HEK293 (cell line): ENCODE measurements at regions not wholly inside any gene's neighbourhood (a gene's known extent, or its start where the extent isn't known, plus 50 kb on each side); places are given as distances from the start of the nearest gene placed in this dataset.

Experiments used
- CTCF ChIA-PET: fragments of 350-600 bp; formaldehyde crosslinking; extraction: SDS; loops from one replicate; lab custom pipeline; 2021; ENCODE audit warnings: antibody characterized with exemption; lab: Yijun Ruan, JAX
- POLR2A ChIA-PET: fragments of 300-600 bp; formaldehyde crosslinking; extraction: SDS; loops from one replicate; lab custom pipeline; 2020; ENCODE audit warnings: antibody characterized with exemption, inconsistent platforms; lab: Yijun Ruan, JAX
- H3K27ac ChIP-seq: fragments of 200-500 bp; sonication (Bioruptor generic); 2 replicates; pipeline ENCODE4 v1.5.1; 2014; ENCODE audit warnings: low read depth, low read length, control low read depth, inconsistent platforms; ENCODE audit errors: extremely low read depth
- H3K36me3 ChIP-seq, 2 experiments: fragments of 200-500 bp in 1 of 2; sonication (Bioruptor generic) in 1 of 2; 1 replicate in 1 of 2; 2 replicates in 1 of 2; pipeline ENCODE4 v1.5.1; 2014 to 2017; ENCODE audit warnings: inconsistent platforms in 2 of 2, low read length in 2 of 2; ENCODE audit not compliant: control insufficient read depth in 2 of 2, insufficient read depth in 1 of 2
- H3K4me1 ChIP-seq: fragments of 200-500 bp; sonication (Bioruptor generic); 2 replicates; pipeline ENCODE4 v1.5.1; 2014; ENCODE audit warnings: mild to moderate bottlenecking, low read length, inconsistent platforms; ENCODE audit not compliant: control insufficient read depth, insufficient read depth
- H3K4me3 ChIP-seq: 2 replicates; pipeline ENCODE4 v1.5.1; 2011; ENCODE audit warnings: low read depth, mild to moderate bottlenecking, control low read depth, low read length, moderate library complexity
- H3K9me3 ChIP-seq: fragments of 200-500 bp; sonication (Bioruptor generic); 2 replicates; pipeline ENCODE4 v1.5.1; 2014; ENCODE audit warnings: low read depth, low read length, inconsistent platforms; ENCODE audit not compliant: control insufficient read depth, insufficient read depth
- GLI2 ChIP-seq: fragments of 450-650 bp; formaldehyde crosslinking; IDR thresholded peaks from 2 replicates; pipeline ENCODE4; 2017; ENCODE audit warnings: missing biosample characterization, missing genetic modification characterization, low read depth, borderline replicate concordance
- KLF7 ChIP-seq: fragments of 450-650 bp; formaldehyde crosslinking; IDR thresholded peaks from 2 replicates; pipeline ENCODE4 v1.5.1; 2016; ENCODE audit warnings: missing biosample characterization, missing genetic modification characterization, borderline replicate concordance
- SCRT2 ChIP-seq: fragments of 450-650 bp; formaldehyde crosslinking; IDR thresholded peaks from 2 replicates; pipeline ENCODE4 v1.5.1; 2016; ENCODE audit warnings: missing biosample characterization, missing genetic modification characterization
- TSHZ1 ChIP-seq: fragments of 450-650 bp; formaldehyde crosslinking; IDR thresholded peaks from 2 replicates; pipeline ENCODE4 v1.5.1; 2016; ENCODE audit warnings: missing biosample characterization, missing genetic modification characterization, borderline replicate concordance
- ZBTB6 ChIP-seq: fragments of 450-650 bp; formaldehyde crosslinking; IDR thresholded peaks from 2 replicates; pipeline ENCODE4 v1.5.1; 2017; ENCODE audit warnings: missing biosample characterization, missing genetic modification characterization
- ZNF112 ChIP-seq: fragments of 450-650 bp; formaldehyde crosslinking; IDR thresholded peaks from 2 replicates; pipeline ENCODE4 v1.5.0; 2017; ENCODE audit warnings: missing biosample characterization, missing genetic modification characterization
- ZNF157 ChIP-seq: fragments of 450-650 bp; formaldehyde crosslinking; IDR thresholded peaks from 2 replicates; pipeline ENCODE4 v1.5.1; 2016; ENCODE audit warnings: missing biosample characterization, missing genetic modification characterization
- ZNF211 ChIP-seq: fragments of 450-650 bp; formaldehyde crosslinking; IDR thresholded peaks from 2 replicates; pipeline ENCODE4 v1.5.1; 2016; ENCODE audit warnings: low read depth, missing biosample characterization, missing genetic modification characterization
- ZNF366 ChIP-seq: fragments of 450-650 bp; formaldehyde crosslinking; conservative IDR thresholded peaks from 2 replicates; pipeline ENCODE4 v1.5.1; 2016; ENCODE audit warnings: missing biosample characterization, missing genetic modification characterization
- ZNF398 ChIP-seq: fragments of 450-650 bp; formaldehyde crosslinking; IDR thresholded peaks from 2 replicates; pipeline ENCODE4 v1.5.1; 2017; ENCODE audit warnings: missing biosample characterization, missing genetic modification characterization
- ZNF501 ChIP-seq: fragments of 450-650 bp; formaldehyde crosslinking; IDR thresholded peaks from 2 replicates; pipeline ENCODE4 v1.5.1; 2016; ENCODE audit warnings: missing biosample characterization, missing genetic modification characterization
- ZNF514 ChIP-seq: fragments of 450-650 bp; formaldehyde crosslinking; IDR thresholded peaks from 2 replicates; pipeline ENCODE4 v1.5.1; 2016; ENCODE audit warnings: missing biosample characterization, missing genetic modification characterization
- ZNF596 ChIP-seq: fragments of 450-650 bp; IDR thresholded peaks from 2 replicates; pipeline ENCODE4 v1.5.0; 2018; ENCODE audit warnings: missing biosample characterization, mild to moderate bottlenecking, missing genetic modification characterization, moderate library complexity
- ZNF626 ChIP-seq: fragments of 450-650 bp; sonication (Bioruptor Pico); formaldehyde crosslinking; IDR thresholded peaks from 2 replicates; pipeline ENCODE4 v1.5.1; 2018; ENCODE audit warnings: missing biosample characterization, missing genetic modification characterization, inconsistent platforms
- ZSCAN5A ChIP-seq: fragments of 450-650 bp; formaldehyde crosslinking; IDR thresholded peaks from 2 replicates; pipeline ENCODE4 v1.5.1; 2016; ENCODE audit warnings: missing biosample characterization, missing genetic modification characterization
- TF ChIP-seq, protein P1 (sequence below): fragments of 450-650 bp; formaldehyde crosslinking; IDR thresholded peaks from 2 replicates; pipeline ENCODE4 v1.5.1; 2017; ENCODE audit warnings: missing biosample characterization, missing genetic modification characterization

DNA sequence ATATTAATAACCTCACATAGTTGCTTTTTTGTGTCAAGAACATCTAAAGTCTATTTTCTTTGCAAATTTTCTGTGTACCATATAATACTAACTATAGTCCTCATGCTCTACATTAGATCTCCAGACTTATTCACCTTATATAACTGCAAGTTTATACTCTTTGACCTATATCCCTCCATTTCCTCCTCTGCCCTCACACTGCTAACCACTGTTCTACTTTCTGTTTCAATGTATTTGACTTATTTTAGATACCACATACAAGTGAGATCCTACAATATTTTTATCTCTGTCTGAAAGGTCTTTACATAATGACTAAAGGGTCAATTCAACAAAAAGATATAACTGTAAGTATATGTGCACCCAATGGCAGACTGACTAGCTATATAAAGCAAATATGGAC is 789.7 kb upstream of the ZNF608 start:
- H3K4me3 ChIP-seq: no peak overlapping the region
- POLR2A ChIA-PET: no interaction called here
- no peak overlapping the region for H3K27ac ChIP-seq
- no peaks in the 10 kb centered on the region for H3K9me3 ChIP-seq
- no peak for TF ChIP-seq ZNF112 (tag by site-specific recombination)
- TF ChIP-seq ZSCAN5A: no peak
- TF ChIP-seq, all 188 proteins: peak for 0
- H3K36me3 ChIP-seq: no peaks in the 10 kb centered on the region
- CTCF ChIA-PET: no interaction called here
- no peaks in the 10 kb centered on the region; the same call in 1 of the 2 replicates for H3K4me1 ChIP-seq

DNA sequence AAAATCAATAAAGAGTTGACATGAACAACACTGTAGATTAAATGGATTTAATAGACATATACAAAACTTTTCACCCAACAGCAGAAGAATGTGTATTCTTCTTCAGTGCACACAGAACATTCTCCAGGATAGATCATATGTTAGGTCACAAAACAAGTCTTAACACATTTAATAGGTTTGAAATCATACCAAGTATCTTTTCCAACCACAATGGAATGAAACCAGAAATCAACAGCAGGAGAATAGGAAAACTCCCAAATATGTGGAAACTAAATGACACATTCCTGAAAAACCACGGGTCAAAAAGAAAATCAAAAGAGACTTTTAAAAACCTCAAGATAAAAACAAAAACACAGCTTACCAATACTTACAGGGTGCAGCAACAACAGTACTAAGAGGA is 790.1 kb upstream of the ZNF608 start:
- Histone ChIP-seq H3K4me1 (no peaks in the 10 kb centered on the region; the same call in 1 of the 2 replicates), H3K9me3 (no peaks in the 10 kb centered on the region), H3K36me3 (no peaks in the 10 kb centered on the region), H3K27ac (no peak overlapping the region), H3K4me3 (no peak overlapping the region)
- ChIA-PET CTCF (no interaction called here), POLR2A (no interaction called here)
- no peak for TF ChIP-seq ZNF157
- no peak for TF ChIP-seq ZNF501 (tag by site-specific recombination)
- TF ChIP-seq ZNF626 (tag by site-specific recombination): no peak
- TF ChIP-seq TSHZ1: no peak
- TF ChIP-seq ZNF211: no peak
- no peak for TF ChIP-seq ZNF366 (tag by site-specific recombination)
- TF ChIP-seq ZNF596 (tag by site-specific recombination): no peak

DNA sequence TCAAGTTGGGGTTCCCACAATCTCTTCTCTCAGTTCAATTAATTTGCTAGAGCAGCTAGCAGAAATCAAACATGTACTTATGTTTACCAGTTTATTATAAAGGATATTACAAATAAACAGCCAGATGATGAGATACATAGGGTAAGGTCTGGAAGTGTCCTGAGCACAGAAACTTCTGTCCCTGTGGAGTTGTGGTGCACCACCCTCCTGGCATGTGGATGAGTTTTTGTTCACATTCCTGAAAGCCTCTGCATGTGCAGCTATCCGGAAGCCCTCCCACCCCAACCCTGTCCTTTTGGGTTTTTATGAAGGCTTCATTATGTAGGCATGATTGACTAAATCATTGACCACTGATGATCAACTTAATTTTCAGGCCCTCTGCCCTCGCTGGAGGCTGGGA is 791.2 kb upstream of the ZNF608 start:
- Histone ChIP-seq H3K36me3 (no peaks in the 10 kb centered on the region), H3K4me1 (no peaks in the 10 kb centered on the region; the same call in 1 of the 2 replicates), H3K4me3 (no peak overlapping the region), H3K27ac (no peak overlapping the region), H3K9me3 (no peaks in the 10 kb centered on the region)
- CTCF ChIA-PET: interaction anchor here (0.6 kb wide), 1 partner anchor 38 kb away, joined by 3 read pairs; no protein-coding TSS in a partner anchor
- TF ChIP-seq, protein P1, sequence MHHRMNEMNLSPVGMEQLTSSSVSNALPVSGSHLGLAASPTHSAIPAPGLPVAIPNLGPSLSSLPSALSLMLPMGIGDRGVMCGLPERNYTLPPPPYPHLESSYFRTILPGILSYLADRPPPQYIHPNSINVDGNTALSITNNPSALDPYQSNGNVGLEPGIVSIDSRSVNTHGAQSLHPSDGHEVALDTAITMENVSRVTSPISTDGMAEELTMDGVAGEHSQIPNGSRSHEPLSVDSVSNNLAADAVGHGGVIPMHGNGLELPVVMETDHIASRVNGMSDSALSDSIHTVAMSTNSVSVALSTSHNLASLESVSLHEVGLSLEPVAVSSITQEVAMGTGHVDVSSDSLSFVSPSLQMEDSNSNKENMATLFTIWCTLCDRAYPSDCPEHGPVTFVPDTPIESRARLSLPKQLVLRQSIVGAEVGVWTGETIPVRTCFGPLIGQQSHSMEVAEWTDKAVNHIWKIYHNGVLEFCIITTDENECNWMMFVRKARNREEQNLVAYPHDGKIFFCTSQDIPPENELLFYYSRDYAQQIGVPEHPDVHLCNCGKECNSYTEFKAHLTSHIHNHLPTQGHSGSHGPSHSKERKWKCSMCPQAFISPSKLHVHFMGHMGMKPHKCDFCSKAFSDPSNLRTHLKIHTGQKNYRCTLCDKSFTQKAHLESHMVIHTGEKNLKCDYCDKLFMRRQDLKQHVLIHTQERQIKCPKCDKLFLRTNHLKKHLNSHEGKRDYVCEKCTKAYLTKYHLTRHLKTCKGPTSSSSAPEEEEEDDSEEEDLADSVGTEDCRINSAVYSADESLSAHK (tag by site-specific recombination): no peak
- TF ChIP-seq SCRT2 (no peak), ZNF514 (no peak), ZNF157 (no peak), ZBTB6 (tag by site-specific recombination) (no peak), KLF7 (tag by site-specific recombination) (no peak), ZNF398 (tag by site-specific recombination) (no peak), GLI2 (tag by site-specific recombination) (no peak)
- POLR2A ChIA-PET: no interaction called here
